GM12892 (cell line): ENCODE measurements at regions not wholly inside any gene's neighbourhood (a gene's known extent, or its start where the extent isn't known, plus 50 kb on each side); places are given as distances from the start of the nearest gene placed in this dataset.
"Not testable (repeated sequence)": the region's sequence is repeated elsewhere in the genome, so short reads cannot be mapped to it uniquely, and the experiment has no call there.

Experiments used
- DNase-seq: peaks from one replicate; pipeline ENCODE4 v3.0.0; 2011; ENCODE audit not compliant: insufficient read length
- FAIRE-seq: peaks from 2 replicates; lab custom pipeline; 2011; peaks lifted over from hg19 to GRCh38; lab: Jason Lieb, UNC
- POLR2A ChIP-seq: IDR thresholded peaks from 2 replicates; pipeline ENCODE4 v1.6.1; 2011; ENCODE audit warnings: low read depth, low read length, control low read depth
- POLR2AphosphoS5 ChIP-seq: IDR thresholded peaks from 2 replicates; pipeline ENCODE4 v1.6.1; 2011; ENCODE audit warnings: low read depth, low read length, control low read depth
- TAF1 ChIP-seq: IDR thresholded peaks from 2 replicates; pipeline ENCODE4 v1.6.1; 2011; ENCODE audit warnings: low read depth, mild to moderate bottlenecking, control low read depth, low read length, borderline replicate concordance

DNA sequence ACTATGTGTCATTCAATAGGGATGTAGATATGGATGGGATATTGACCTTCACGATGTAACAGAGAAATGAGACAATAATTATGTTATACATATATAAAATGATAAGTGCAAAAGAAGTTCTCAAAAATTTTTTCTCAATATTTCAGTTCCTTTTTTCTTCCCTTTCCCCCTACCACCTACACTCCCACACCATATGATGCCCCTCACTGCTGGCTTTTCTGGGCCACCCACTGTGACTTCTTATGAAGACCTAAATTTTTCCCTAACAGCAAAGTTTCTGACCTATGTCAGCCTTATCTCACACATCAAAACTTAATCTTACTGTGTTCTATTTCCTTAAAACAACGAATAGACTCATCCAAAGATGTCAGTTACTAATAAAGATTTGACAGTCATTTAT is 89.9 kb upstream of the MYLIP start:
- DNase-seq (no peak), FAIRE-seq (no peak)
- no peak for TF ChIP-seq TAF1
- no peak for TF ChIP-seq POLR2AphosphoS5
- no peak for TF ChIP-seq POLR2A

DNA sequence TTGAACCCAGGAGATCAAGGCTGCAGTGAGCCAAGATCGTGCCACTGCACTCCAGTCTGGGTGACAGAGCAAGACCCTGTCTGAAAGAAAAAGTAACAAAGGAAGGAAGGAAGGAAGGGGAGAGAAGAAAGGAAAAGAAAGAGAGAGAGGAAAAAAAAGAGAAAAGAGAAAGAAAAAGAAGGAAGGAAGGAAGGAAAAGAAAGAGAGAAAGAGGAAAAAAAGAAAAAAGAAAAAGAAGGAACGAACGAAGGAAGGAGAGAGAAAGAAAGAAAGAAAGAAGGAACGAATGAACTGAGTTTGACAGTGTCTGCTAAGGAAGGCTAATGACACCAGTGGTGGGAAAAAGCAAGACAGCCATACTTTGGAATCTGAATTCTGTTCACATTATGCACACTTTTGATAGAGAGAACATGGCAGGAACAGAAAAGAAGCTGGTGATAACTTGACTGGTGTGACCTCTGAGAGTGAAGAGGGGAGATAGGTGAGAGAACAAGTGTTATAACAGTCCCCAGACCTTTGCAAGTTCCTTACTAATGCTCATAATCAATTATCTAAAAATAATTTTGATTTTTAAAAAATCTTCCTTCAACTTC is 93.3 kb upstream of the MYLIP start:
- FAIRE-seq, result no peak

DNA sequence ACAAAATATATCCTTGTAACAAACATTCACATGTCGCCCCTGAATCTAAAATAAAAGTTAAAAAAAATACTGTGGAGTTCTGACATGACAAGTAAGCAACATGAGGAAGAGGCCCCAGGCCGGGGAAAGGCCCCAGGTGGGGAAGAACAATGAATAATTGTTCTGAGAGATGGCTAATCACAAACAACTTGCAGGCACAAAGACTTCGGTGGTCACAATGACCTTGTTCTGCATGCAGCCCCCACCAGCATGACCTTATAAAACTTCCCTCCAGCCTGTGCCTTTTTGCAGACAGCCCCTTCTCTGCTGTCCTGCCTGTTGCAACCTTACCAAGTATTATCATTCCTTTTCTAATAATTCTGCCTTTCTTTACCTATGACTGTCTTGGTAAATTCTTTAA is 95.7 kb upstream of the MYLIP start:
- no peak for DNase-seq

More for the DNA sequence above, 93.3 kb upstream of the MYLIP start:
- no peak for TF ChIP-seq POLR2A
- no peak for TF ChIP-seq POLR2AphosphoS5
- TF ChIP-seq TAF1, result no peak
- DNase-seq, result no peak

DNA sequence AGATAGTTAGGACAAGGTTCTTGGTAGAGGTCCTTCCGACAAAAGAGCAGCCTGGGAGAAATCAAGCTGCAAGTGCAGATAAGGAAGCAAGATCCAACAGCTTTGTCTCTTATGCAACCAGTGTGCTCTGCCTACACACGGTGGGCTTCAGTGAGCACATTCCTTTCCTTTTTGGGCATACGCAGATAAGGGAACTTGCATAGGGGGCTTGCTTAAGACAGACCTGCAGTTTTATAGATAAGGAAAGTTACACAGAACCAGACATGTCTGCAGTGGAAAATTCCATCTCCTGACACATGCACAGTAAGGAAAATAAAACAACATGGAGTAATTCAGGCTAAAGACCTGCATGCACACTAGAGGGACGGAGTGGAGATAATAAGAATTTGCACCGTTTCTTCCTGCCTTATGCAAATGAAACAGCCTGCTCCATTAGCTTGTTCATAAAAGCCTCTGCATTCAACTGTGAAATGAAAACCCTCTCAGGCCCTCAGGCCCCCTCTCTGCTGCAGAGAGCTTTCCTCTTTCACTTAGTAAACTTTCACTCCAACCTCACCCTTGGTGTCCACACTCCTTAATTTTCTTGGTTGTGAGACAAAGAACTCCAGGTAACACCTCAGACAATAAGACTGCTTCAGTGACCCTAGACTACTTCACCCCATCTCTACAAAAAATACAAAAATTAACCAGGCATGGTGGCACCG is 97.5 kb upstream of the MYLIP start:
- TF ChIP-seq TAF1 (no peak), POLR2AphosphoS5 (no peak), POLR2A (no peak)
- DNase-seq, result no peak
- FAIRE-seq, result peak; percentile 33

More for the DNA sequence above, 95.7 kb upstream of the MYLIP start:
- TF ChIP-seq POLR2AphosphoS5 (no peak), POLR2A (no peak), TAF1 (no peak)
- no peak for FAIRE-seq

DNA sequence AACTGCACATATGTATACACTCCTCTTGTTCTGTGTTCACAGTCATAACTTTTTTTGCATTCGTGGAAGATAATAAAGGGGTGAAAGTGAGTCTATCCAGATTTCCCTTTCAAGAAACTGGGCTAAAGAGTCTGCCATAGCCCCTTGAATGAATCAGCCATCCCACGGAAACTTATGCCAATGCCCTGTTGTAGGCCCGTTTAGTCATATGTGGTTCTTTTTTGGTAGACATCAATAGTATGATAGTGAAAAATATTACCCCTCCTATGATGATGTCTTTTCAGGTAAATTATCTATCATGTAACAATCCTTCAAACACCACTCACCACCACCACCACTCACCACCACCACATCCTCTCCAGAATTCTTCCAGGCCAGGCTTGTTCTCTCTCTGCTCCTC is 99.9 kb upstream of the MYLIP start:
- FAIRE-seq (no peak), DNase-seq (no peak)
- no peak for TF ChIP-seq POLR2AphosphoS5
- TF ChIP-seq TAF1, result no peak
- TF ChIP-seq POLR2A, result no peak

DNA sequence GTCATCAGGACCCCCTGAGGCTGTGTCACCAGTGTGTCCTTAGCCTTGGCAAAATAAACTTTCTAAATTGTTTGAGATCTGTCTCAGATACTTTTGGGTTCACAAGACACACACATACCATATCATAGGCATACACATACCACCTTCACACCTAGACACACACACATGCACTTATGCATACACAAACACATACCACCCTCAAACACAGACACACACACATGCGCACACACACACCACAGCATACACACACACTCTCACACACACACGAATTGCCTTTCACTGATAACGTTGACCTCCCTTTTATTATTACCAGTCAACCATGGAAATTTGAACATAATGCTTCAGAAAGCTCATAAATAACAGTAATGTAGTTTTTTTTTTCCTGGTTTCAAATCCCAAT is 108.6 kb upstream of the MYLIP start:
- no peak for TF ChIP-seq POLR2A
- TF ChIP-seq TAF1, result no peak
- no peak for TF ChIP-seq POLR2AphosphoS5
- FAIRE-seq, result no peak
- DNase-seq, result no peak

DNA sequence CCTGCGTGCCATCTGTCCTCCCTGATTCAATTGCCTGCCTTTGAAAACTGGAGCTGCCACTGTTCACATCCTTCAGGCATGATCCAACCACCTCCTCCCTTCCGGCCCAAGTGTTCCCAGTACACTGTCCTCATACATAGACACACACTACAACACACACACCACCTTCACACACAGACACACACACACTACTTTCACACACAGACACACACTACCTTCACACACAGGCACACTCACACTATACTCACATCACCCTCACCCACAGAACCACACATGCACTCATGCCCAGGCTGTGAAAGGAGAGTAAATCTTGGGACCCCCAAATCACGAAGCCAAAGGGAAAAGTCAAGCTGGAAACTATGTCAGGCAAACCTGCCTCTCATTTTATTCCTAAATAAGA is 109.4 kb upstream of the MYLIP start:
- TF ChIP-seq TAF1 (no peak), POLR2AphosphoS5 (no peak), POLR2A (no peak)
- FAIRE-seq (no peak), DNase-seq (no peak)

DNA sequence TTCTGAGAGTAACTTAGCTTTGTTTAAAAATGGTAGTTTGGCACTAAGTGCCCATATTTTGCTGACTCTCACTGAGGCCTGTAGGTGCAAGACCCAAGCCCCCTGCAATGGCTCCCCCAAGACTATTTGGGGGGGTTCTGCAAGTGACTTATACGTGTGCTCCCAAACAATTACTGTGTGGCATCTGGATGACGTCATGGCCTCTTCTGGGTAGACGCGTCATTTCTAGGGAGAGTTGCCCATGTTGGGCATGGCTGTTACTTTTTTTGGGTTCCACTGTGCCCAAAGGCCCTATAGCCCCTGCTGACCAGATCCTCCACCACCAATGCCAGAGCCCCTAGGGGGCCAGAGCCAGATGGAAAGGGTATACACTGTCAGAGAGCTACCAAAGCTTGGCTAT is 110.3 kb upstream of the MYLIP start:
- FAIRE-seq (no peak), DNase-seq (no peak)
- TF ChIP-seq POLR2AphosphoS5, result no peak
- TF ChIP-seq TAF1, result no peak
- TF ChIP-seq POLR2A, result no peak

DNA sequence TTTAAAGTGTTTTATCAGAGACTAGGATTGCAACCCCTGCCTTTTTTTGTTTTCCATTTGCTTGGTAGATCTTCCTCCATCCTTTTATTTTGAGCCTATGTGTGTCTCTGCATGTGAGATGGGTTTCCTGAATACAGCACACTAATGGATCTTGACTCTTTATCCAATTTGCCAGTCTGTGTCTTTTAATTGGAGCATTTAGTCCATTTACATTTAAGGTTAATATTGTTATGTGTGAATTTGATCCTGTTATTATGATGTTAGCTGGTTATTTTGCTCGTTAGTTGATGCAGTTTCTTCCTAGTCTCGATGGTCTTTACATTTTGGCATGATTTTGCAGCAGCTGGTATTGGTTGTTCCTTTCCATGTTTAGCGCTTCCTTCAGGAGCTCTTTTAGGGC is 114.6 kb upstream of the MYLIP start:
- not testable (repeated sequence) for DNase-seq, FAIRE-seq

DNA sequence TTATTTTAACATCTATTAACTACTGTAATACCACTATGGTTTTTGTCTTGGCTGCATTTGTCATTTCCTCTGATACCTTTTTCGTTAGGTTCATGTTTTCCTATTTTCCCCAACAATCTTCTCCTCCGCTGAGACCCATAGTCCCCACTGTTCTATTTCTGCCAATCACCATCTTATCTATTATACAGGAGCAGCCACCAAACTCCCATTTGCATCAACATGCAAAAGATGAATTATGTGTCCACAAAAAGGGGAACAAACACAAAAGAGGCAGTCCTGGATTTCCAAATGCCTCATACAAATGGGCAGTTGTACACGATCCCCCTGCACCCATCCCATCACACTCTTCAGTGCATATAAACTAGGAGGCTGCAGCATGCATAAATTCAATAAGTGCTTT is 121.7 kb upstream of the MYLIP start:
- TF ChIP-seq POLR2AphosphoS5, result no peak
- TF ChIP-seq TAF1, result no peak
- no peak for TF ChIP-seq POLR2A
- FAIRE-seq (no peak), DNase-seq (no peak)

DNA sequence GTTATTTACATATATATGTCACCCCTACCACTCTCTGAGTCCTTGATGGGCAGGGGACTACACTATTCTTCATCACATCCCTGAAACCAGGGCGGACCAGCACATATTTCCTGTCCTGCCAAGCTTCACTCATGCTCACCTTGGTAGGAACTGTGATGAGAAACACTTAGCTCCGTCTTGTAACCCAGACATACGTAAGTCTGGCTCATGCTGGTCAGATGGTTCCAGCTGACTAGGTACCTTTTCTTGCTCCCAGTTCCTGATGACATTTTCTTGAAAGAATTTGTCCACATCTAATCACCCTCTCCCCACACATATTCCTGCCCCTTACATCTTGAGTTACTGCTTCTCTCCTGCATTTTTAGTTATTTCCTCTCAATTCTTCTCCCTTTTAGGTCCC is 122.2 kb upstream of the MYLIP start:
- TF ChIP-seq POLR2A (no peak), POLR2AphosphoS5 (no peak), TAF1 (no peak)
- DNase-seq, result no peak
- FAIRE-seq, result peak; percentile 60
